SK-N-SH treated with all-trans-retinoic acid at 6 μM for 48 hours (cell line): ENCODE measurements at regions not wholly inside any gene's neighbourhood (a gene's known extent, or its start where the extent isn't known, plus 50 kb on each side); places are given as distances from the start of the nearest gene placed in this dataset.

Experiments
- BACH2 ChIP-seq: fragments of 250-450 bp; sonication (Bioruptor Pico); IDR thresholded peaks from 2 replicates; pipeline ENCODE4 v1.9.0; 2021; ENCODE audit warnings: mild to moderate bottlenecking, borderline replicate concordance
- ESRRG ChIP-seq: fragments of 250-450 bp; sonication (Bioruptor Pico); IDR thresholded peaks from 2 replicates; pipeline ENCODE4 v1.6.1; 2021; ENCODE audit warnings: mild to moderate bottlenecking
- ISL1 ChIP-seq: fragments of 250-450 bp; sonication (Bioruptor Pico); IDR thresholded peaks from 2 replicates; pipeline ENCODE4 v2.1.2; 2022; ENCODE audit warnings: mild to moderate bottlenecking, moderate library complexity
- OSR1 ChIP-seq: fragments of 250-450 bp; sonication (Bioruptor Pico); IDR thresholded peaks from 2 replicates; pipeline ENCODE4 v1.8.0; 2022; ENCODE audit warnings: moderate library complexity, mild to moderate bottlenecking, inconsistent platforms
- PATZ1 ChIP-seq: fragments of 250-450 bp; sonication (Bioruptor Pico); IDR thresholded peaks from 2 replicates; pipeline ENCODE4 v1.8.0; 2020; ENCODE audit warnings: mild to moderate bottlenecking, moderate library complexity, borderline replicate concordance
- PPARA ChIP-seq: fragments of 250-450 bp; sonication (Bioruptor Pico); IDR thresholded peaks from 2 replicates; pipeline ENCODE4 v1.5.0; 2020; ENCODE audit warnings: mild to moderate bottlenecking, borderline replicate concordance
- SNAI2 ChIP-seq: fragments of 250-450 bp; sonication (Bioruptor Pico); IDR thresholded peaks from 2 replicates; pipeline ENCODE4 v1.5.0; 2020; ENCODE audit warnings: mild to moderate bottlenecking, moderate library complexity
- TCF4 ChIP-seq: fragments of 250-450 bp; sonication (Bioruptor Pico); IDR thresholded peaks from 2 replicates; pipeline ENCODE4 v1.8.0; 2021; ENCODE audit warnings: mild to moderate bottlenecking, moderate library complexity, borderline replicate concordance
- TOX ChIP-seq: fragments of 250-450 bp; sonication (Bioruptor Pico); IDR thresholded peaks from 2 replicates; pipeline ENCODE4 v1.8.0; 2021; ENCODE audit warnings: mild to moderate bottlenecking, moderate library complexity, borderline replicate concordance
- ZFP3 ChIP-seq: fragments of 250-450 bp; sonication (Bioruptor Pico); IDR thresholded peaks from 2 replicates; pipeline ENCODE4 v1.5.0; 2020; ENCODE audit warnings: mild to moderate bottlenecking, moderate library complexity
- ZFP30 ChIP-seq: fragments of 450-650 bp; formaldehyde crosslinking; IDR thresholded peaks from 2 replicates; pipeline ENCODE4 v1.5.0; 2022; ENCODE audit warnings: mild to moderate bottlenecking, moderate library complexity
- ZNF70 ChIP-seq: fragments of 450-650 bp; formaldehyde crosslinking; IDR thresholded peaks from 2 replicates; pipeline ENCODE4 v1.5.0; 2020; ENCODE audit warnings: mild to moderate bottlenecking, moderate library complexity
- TF ChIP-seq, protein P1 (sequence below): fragments of 250-450 bp; sonication (Bioruptor Pico); IDR thresholded peaks from 2 replicates; pipeline ENCODE4 v1.5.1; 2020; ENCODE audit warnings: low read depth, mild to moderate bottlenecking, moderate library complexity
- TF ChIP-seq, protein P2 (sequence below): fragments of 250-450 bp; sonication (Bioruptor Pico); IDR thresholded peaks from 2 replicates; pipeline ENCODE4 v1.5.1; 2021; ENCODE audit warnings: mild to moderate bottlenecking, moderate library complexity

- TF ChIP-seq, protein P1, sequence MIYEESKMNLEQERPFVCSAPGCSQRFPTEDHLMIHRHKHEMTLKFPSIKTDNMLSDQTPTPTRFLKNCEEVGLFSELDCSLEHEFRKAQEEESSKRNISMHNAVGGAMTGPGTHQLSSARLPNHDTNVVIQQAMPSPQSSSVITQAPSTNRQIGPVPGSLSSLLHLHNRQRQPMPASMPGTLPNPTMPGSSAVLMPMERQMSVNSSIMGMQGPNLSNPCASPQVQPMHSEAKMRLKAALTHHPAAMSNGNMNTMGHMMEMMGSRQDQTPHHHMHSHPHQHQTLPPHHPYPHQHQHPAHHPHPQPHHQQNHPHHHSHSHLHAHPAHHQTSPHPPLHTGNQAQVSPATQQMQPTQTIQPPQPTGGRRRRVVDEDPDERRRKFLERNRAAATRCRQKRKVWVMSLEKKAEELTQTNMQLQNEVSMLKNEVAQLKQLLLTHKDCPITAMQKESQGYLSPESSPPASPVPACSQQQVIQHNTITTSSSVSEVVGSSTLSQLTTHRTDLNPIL (CRISPR knock-in tag) = no peak
- TF ChIP-seq ZFP3 = no peak
- TF ChIP-seq PATZ1 (CRISPR knock-in tag) = no peak
- TF ChIP-seq ZFP30 (CRISPR knock-in tag) = no peak
- TF ChIP-seq ESRRG (CRISPR knock-in tag) = no peak
- TF ChIP-seq PPARA (CRISPR knock-in tag) = no peak
- TF ChIP-seq BACH2 = no peak
- TF ChIP-seq, protein P2, sequence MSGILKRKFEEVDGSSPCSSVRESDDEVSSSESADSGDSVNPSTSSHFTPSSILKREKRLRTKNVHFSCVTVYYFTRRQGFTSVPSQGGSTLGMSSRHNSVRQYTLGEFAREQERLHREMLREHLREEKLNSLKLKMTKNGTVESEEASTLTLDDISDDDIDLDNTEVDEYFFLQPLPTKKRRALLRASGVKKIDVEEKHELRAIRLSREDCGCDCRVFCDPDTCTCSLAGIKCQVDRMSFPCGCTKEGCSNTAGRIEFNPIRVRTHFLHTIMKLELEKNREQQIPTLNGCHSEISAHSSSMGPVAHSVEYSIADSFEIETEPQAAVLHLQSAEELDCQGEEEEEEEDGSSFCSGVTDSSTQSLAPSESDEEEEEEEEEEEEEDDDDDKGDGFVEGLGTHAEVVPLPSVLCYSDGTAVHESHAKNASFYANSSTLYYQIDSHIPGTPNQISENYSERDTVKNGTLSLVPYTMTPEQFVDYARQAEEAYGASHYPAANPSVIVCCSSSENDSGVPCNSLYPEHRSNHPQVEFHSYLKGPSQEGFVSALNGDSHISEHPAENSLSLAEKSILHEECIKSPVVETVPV (CRISPR knock-in tag) = no peak
- TF ChIP-seq TCF4 (CRISPR knock-in tag) = no peak
- TF ChIP-seq ISL1 (CRISPR knock-in tag) = no peak
- TF ChIP-seq SNAI2 (CRISPR knock-in tag) = no peak
- TF ChIP-seq OSR1 (CRISPR knock-in tag) = no peak
- no peak for TF ChIP-seq TOX (CRISPR knock-in tag)
- TF ChIP-seq ZNF70 (CRISPR knock-in tag) = no peak
These were observed 623.5 kb downstream of the CDH11 start for GRCh38 chr16:64498363-64498762.
